Endothelial cell of umbilical vein (primary cell): ENCODE measurements at regions not wholly inside any gene's neighbourhood (a gene's known extent, or its start where the extent isn't known, plus 50 kb on each side); places are given as distances from the start of the nearest gene placed in this dataset.

Experiments used
- BruUV-seq: library from RNA; stranded (reverse); fragments of 400-500 nt; replicated peaks from 2 replicates; lab custom pipeline; 2021; lab: Mats Ljungman, UMichigan
- CTCF ChIA-PET: fragments of 300-600, 350-600 bp; sonication (Branson Sonifier 250); formaldehyde crosslinking; loops from one replicate; lab custom pipeline; 2021; ENCODE audit warnings: antibody characterized with exemption, inconsistent platforms; lab: Charles Lee
- POLR2A ChIA-PET: fragments of 300-600, 350-600 bp; sonication (Branson Sonifier 250); formaldehyde crosslinking; loops from one replicate; lab custom pipeline; 2021; ENCODE audit warnings: antibody characterized with exemption, inconsistent platforms; lab: Charles Lee
- DNase-seq: peaks from one replicate; pipeline ENCODE4 v3.0.0-alpha.2; 2011; ENCODE audit warnings: low read depth, low spot score
- FAIRE-seq: peaks from 2 replicates; lab custom pipeline; 2011; peaks lifted over from hg19 to GRCh38; lab: Jason Lieb, UNC
- H2AFZ ChIP-seq: 2 replicates; pipeline ENCODE4 v1.6.0; 2012; ENCODE audit warnings: low read depth, low read length, control low read depth, inconsistent platforms
- H3K27ac ChIP-seq: 2 replicates; pipeline ENCODE4 v1.5.1; 2011; ENCODE audit warnings: low read depth, mild to moderate bottlenecking, control low read depth, low read length, moderate library complexity; ENCODE audit not compliant: insufficient read depth
- H3K27me3 ChIP-seq, 2 experiments: 2 replicates each; pipeline versions ENCODE4 v1.6.0 to v1.6.1; 2011; ENCODE audit warnings: low read length in 2 of 2, mixed read lengths in 1 of 2; ENCODE audit not compliant: control insufficient read depth in 2 of 2, insufficient read depth in 2 of 2
- H3K36me3 ChIP-seq, 2 experiments: 2 replicates in 1 of 2; 3 replicates in 1 of 2; pipeline ENCODE4 v1.5.1; 2011; ENCODE audit warnings: low read length in 2 of 2, mild to moderate bottlenecking in 1 of 2, moderate library complexity in 1 of 2; ENCODE audit not compliant: control insufficient read depth in 2 of 2, insufficient read depth in 2 of 2; ENCODE audit errors: extremely low read depth in 1 of 2
- H3K4me1 ChIP-seq: 3 replicates; pipeline ENCODE4 v1.5.1; 2011; ENCODE audit warnings: mild to moderate bottlenecking, low read length; ENCODE audit not compliant: control insufficient read depth, insufficient read depth; ENCODE audit errors: extremely low read depth
- H3K4me2 ChIP-seq: 2 replicates; pipeline ENCODE4 v1.6.1; 2011; ENCODE audit warnings: low read length, control low read depth, mixed read lengths; ENCODE audit not compliant: insufficient read depth
- H3K4me3 ChIP-seq, 3 experiments: fragments of 200-600 bp in 1 of 3; sonication (generic), shearing (Covaris generic) in 1 of 3; replicated peaks in 1 of 3; 2 replicates each; pipeline ENCODE4 v1.5.1; 2011 to 2016; ENCODE audit warnings: control low read depth in 3 of 3, low read length in 3 of 3, mild to moderate bottlenecking in 2 of 3, inconsistent platforms in 1 of 3, low read depth in 1 of 3, moderate library complexity in 1 of 3; ENCODE audit not compliant: insufficient read depth in 1 of 3
- H3K79me2 ChIP-seq: 2 replicates; pipeline ENCODE4 v1.6.0; 2012; ENCODE audit warnings: low read length, inconsistent platforms; ENCODE audit not compliant: control insufficient read depth, insufficient read depth
- H3K9ac ChIP-seq: replicated peaks from 2 replicates; pipeline ENCODE3; 2011; ENCODE audit warnings: low read length, control low read depth; ENCODE audit not compliant: insufficient read depth; ENCODE audit errors: extremely low read depth
- H3K9me1 ChIP-seq: replicated peaks from 3 replicates; pipeline ENCODE4 v1.6.0; 2011; ENCODE audit warnings: mild to moderate bottlenecking, low read length; ENCODE audit not compliant: control insufficient read depth, insufficient read depth; ENCODE audit errors: extremely low read depth
- H3K9me3 ChIP-seq: replicated peaks from 2 replicates; pipeline ENCODE4 v1.5.1; 2012; ENCODE audit warnings: low read length, inconsistent platforms; ENCODE audit not compliant: control insufficient read depth, insufficient read depth
- H4K20me1 ChIP-seq: replicated peaks from 2 replicates; pipeline ENCODE3; 2011; ENCODE audit warnings: mild to moderate bottlenecking, low read length; ENCODE audit not compliant: control insufficient read depth, insufficient read depth; ENCODE audit errors: extremely low read depth
- CTCF ChIP-seq, 2 donors: IDR thresholded peaks; 1 replicate in 1 of 2; 2 replicates in 1 of 2; pipeline ENCODE4 v1.5.1; 2011; ENCODE audit warnings: low read length in 2 of 2, mild to moderate bottlenecking in 2 of 2, moderate library complexity in 2 of 2, control low read depth in 1 of 2, inconsistent platforms in 1 of 2, low read depth in 1 of 2; ENCODE audit not compliant: insufficient read depth in 1 of 2; ENCODE audit errors: extremely low read depth in 1 of 2
- EZH2 ChIP-seq: IDR thresholded peaks from 2 replicates; pipeline ENCODE4 v1.6.1; 2012; ENCODE audit warnings: borderline replicate concordance, low read depth, mild to moderate bottlenecking, moderate library complexity, low read length, inconsistent platforms; ENCODE audit not compliant: severe bottlenecking
- FOS ChIP-seq: IDR thresholded peaks from 2 replicates; pipeline ENCODE4 v1.6.1; 2011; ENCODE audit warnings: mild to moderate bottlenecking, low read length, moderate library complexity, borderline replicate concordance; ENCODE audit not compliant: insufficient read depth
- GATA2 ChIP-seq: IDR thresholded peaks from 2 replicates; pipeline ENCODE4 v1.7.0; 2011; ENCODE audit warnings: low read depth, mild to moderate bottlenecking, moderate library complexity, mixed read lengths, low read length; ENCODE audit not compliant: insufficient read length, insufficient read depth
- JUN ChIP-seq: IDR thresholded peaks from 2 replicates; pipeline ENCODE4 v1.6.1; 2011; ENCODE audit warnings: borderline replicate concordance, low read depth; ENCODE audit not compliant: insufficient read length, insufficient read depth
- MAX ChIP-seq: IDR thresholded peaks from 2 replicates; pipeline ENCODE4 v1.6.1; 2011; ENCODE audit not compliant: insufficient read depth, insufficient read length
- MYC ChIP-seq: IDR thresholded peaks from one replicate; pipeline ENCODE4 v1.6.1; 2011; ENCODE audit warnings: mild to moderate bottlenecking, low read depth, low read length
- POLR2A ChIP-seq: IDR thresholded peaks from 2 replicates; pipeline ENCODE4 v1.6.1; 2012; ENCODE audit warnings: low read depth, mild to moderate bottlenecking, control low read depth, low read length
- POLR2AphosphoS5 ChIP-seq: IDR thresholded peaks from 2 replicates; pipeline ENCODE4 v1.6.1; 2012; ENCODE audit warnings: low read depth, mild to moderate bottlenecking, control low read depth, low read length, moderate library complexity; ENCODE audit not compliant: insufficient read depth
- dilution Hi-C: fragments of 300-500 bp; cut with MboI; formaldehyde crosslinking; loops from one replicate; pipeline ENCODE4 v1.15.0; 2019; ENCODE audit warnings: low sequenced_read_pairs; ENCODE audit not compliant: extremely low pct_ligation_motif_present
- intact Hi-C: fragments of 100-400 bp; cut with micrococcal nuclease; formaldehyde crosslinking; loops from one replicate; pipeline ENCODE4 v1.10.0; 2022

DNA sequence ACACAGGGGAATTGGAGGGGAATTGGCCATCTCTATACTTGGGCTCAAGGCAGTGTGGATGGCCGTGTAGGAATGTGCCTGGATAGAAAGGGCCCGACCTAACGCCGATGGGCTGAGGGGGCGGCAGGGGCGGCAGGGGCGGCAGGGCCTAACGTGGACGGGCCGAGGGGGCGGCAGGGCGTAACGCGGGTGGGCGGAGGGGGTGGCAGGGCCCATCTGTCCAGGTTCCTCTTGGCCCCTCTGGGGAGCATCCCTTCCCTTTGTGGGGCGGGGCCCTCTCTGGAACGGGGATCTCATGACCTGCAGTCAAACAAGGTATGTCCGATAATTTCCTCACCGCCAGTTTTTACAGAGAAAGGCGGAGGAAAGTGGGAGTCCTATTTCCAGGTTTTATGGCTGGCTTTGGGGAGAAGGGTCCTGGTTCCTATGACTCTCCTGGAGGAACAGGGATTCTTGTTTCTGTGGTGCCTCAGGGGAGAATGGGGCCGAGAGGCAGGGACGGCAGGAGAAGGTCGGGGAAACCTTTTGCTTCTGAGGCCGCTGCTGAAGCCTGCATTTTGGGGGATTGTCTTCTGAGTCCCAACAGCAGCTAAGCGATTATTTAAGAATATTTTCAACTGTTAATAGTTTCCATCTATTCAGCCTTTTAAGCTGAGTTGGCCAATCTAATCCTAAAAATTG is 100.8 kb upstream of the FRMD1 start:
- H3K36me3 ChIP-seq, result no peaks in the 10 kb centered on the region
- intact Hi-C loops, result no loop called here
- dilution Hi-C loops, result no loop called here
- DNase-seq, result no peak
- H3K79me2 ChIP-seq, result no peaks in the 10 kb centered on the region
- no peaks in the 10 kb centered on the region for H3K9me3 ChIP-seq
- H4K20me1 ChIP-seq, result no peaks in the 10 kb centered on the region
- H3K9ac ChIP-seq, result no peak overlapping the region
- CTCF ChIA-PET, result no interaction called here
- H2AFZ ChIP-seq, result no peak overlapping the region
- BruUV-seq, result no TSS peak
- H3K4me1 ChIP-seq, result no peaks in the 10 kb centered on the region
- H3K27ac ChIP-seq, result no peak overlapping the region
- POLR2A ChIA-PET, result no interaction called here
- TF ChIP-seq JUN, result no peak
- TF ChIP-seq MYC, result no peak
- TF ChIP-seq GATA2, result no peak
- TF ChIP-seq CTCF (IDR thresholded peaks at IDR 0.05; ENCODE audit: extremely low read depth in 1 of 2, insufficient read depth in 1 of 2, low read depth in 1 of 2, low read length in 2 of 2), result no peak
- TF ChIP-seq MAX, result no peak
- no peak for TF ChIP-seq FOS
- no peak for TF ChIP-seq POLR2AphosphoS5
- TF ChIP-seq EZH2, result no peak
- no peak for TF ChIP-seq POLR2A
- no peaks in the 10 kb centered on the region for H3K27me3 ChIP-seq
- H3K9me1 ChIP-seq, result no peaks in the 10 kb centered on the region
- no peak for FAIRE-seq
- H3K4me2 ChIP-seq, result no peak overlapping the region
- no peak overlapping the region for H3K4me3 ChIP-seq
